Hypothalamus (tissue), 51 donors: ENCODE measurements at regions not wholly inside any gene's neighbourhood (a gene's known extent, or its start where the extent isn't known, plus 50 kb on each side); places are given as distances from the start of the nearest gene placed in this dataset.

ENCODE experiments used
- DNase-seq, 51 donors: peaks; one replicate each; lab custom pipeline; 2025; lab: John Stamatoyannopoulos, UW

GRCh38 chr15:77803487-77803886, 170.8 kb upstream of the LINGO1 start:
- no peak for DNase-seq

DNA sequence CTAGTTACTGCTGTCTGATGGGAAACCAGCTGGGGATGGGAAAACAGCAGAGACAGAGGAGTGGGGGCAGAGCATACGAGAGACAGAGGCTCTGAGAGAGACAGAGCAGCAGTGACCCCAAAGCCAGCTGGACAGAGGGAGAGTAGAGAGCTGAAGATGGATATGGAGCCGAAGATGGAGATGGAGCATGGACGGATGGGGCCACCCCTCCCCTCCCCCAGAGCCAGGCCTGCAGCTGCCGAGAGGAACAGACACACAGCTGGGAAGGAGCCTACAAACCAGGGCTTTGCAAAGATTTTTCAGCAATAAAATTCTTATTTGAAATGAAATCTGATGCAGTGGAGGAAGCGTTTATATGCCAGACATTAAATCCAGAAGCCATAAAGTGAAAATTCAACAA, 167.6 kb upstream of the LINGO1 start:
- DNase-seq, result no peak

DNA sequence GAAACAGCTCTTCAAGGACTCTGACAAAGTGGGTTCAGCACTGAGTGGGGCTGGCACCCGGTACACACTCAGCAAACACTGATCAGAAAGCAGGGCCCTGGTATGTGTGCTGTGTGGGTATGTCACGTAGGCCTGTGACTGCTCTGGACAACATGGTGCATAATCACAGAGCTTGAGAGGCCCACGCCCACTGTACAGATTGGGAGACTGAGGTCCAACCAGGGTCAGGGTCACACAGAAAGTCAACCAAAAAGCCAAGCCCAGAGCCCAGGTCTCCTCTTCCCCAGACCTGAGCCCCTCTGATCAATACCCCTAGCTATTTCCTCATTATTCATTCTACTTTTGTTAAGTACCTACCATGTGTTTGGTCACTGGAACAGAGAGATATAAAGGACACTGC, 166.1 kb upstream of the LINGO1 start:
- DNase-seq, result no peak

DNA sequence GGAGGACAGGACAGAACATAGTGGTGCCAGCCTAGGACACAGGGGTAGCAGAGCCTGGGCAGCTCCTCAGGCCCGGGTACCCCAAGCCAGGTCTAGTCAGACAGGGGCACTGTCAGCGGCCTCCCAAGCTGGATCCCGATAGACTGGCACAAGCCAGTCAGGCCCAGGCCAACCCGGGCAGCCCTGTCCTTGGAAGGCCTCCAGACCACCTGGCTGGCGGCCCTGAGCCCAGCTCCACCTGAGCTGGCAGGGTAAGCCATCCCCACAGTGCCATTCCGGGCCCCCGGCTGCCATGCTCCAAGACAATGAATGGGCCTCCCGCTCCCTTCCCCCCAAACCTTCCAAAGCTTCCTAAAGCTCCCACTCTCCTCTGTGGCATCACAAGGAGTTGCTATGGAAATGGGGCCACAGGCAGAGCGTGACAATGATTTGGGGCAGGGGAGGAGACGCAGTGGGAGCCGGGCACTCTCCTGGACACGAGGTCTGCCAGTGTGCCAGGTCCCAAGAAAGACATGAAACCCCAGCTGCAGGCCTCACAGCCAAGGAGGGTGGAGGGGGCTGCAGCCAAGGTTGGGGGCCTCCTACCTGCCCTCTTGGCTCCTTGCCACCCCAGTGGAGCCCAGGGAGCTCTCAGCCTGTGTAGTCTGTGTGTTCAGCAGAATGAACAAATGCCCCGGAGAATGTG, 165.6 kb upstream of the LINGO1 start:
- peak in 15 of 51 donors; percentile 8 to 72 (median 38) for DNase-seq

DNA sequence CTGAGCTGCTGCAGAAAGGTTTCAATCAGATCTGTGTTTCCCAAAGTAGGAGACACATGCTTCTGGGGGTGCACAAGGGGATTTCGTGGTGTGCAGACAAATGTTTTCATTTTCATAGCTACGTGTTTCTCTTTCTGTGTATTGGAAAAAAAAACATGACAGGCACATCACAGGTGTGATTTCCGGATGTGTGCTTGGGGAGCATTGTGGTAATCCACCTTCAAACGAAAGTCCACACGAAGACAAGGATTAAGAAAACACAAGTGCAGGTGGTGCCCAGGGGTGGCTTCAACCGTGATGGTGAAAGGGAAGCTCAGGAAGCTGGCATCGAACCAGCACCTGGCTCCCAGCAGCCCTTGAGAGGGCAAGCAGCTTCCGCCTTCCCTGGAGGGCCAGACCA, 164.6 kb upstream of the LINGO1 start:
- DNase-seq, result no peak

- no peak for DNase-seq
These were observed 163.5 kb upstream of the LINGO1 start for GRCh38 chr15:77796046-77796729.

DNA sequence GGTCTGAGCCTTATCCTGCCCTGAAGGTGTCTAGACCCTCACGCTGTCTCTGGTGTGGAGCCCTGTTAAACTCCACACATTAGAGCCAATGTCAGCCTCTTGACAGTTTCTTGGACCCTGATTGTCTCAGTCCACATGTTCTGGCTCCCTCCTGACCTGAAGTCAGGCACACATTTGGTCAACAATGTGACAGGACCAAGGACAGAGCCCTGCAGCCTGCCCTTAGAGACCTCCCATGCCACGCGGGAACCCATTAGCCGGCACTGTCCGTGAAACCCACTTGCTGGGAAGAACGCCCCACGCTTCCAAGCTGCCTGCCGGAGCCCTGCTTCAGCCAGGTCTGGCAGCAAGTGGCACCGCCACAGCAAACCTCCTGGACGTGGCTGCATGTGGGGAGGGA, 162.7 kb upstream of the LINGO1 start:
- DNase-seq, result no peak

GRCh38 chr15:77791941-77792340, 159.2 kb upstream of the LINGO1 start:
- DNase-seq, result no peak

GRCh38 chr15:77790481-77790880, 157.8 kb upstream of the LINGO1 start:
- no peak for DNase-seq

GRCh38 chr15:77786956-77787355, 154.2 kb upstream of the LINGO1 start:
- no peak for DNase-seq

GRCh38 chr15:77786181-77786890, 153.6 kb upstream of the LINGO1 start:
- peak in 4 of 51 donors; percentile 6 to 18 (median 12) for DNase-seq

DNA sequence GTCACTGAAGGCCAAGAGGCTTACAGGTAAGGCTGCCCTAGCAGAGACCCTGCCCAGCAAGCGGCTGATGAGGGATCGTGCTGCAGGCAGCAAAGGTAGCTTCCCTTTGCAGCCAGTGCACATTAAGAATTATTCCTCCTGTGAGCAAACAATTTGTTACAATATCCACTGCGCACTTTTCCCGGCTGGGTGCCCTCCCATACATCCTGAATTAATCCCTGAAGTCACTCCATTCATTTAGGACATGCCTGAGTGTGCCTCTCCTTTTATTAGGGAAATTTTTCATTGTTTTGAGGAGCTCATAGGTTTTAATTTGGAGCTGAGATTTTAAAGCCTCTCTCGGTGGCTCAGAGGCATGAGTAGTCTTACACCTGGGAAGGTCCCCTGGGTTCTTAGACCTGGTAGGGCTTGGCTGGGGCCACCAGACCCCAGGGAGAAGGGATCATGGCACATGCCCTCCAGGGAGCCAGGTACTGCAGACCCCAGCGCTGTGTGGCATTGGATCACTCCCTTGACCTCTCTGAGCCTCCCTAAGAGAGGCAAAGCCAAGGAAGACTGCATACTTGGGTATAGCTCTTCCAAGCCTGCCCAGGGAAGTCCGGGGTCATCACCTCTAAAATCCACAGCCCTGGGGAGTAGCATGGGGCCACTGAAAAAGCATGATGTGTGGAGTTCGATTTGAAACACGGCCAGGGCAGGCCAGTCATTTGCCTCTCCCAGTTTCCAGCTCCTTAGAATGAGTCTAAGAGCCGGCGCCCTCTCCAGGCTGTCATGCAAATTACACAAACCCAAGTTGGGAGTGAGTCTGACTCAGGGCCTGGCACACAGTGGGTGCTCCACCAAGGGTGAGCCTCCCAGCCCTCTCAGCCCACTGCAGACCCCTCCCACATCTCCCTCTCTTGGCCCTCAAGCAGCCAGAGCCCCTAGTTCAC, 151.9 kb upstream of the LINGO1 start:
- peak in 1 of 51 donors; percentile 2 for DNase-seq

GRCh38 chr15:77783636-77784035, 150.9 kb upstream of the LINGO1 start:
- peak in 1 of 51 donors; percentile 48 for DNase-seq

DNA sequence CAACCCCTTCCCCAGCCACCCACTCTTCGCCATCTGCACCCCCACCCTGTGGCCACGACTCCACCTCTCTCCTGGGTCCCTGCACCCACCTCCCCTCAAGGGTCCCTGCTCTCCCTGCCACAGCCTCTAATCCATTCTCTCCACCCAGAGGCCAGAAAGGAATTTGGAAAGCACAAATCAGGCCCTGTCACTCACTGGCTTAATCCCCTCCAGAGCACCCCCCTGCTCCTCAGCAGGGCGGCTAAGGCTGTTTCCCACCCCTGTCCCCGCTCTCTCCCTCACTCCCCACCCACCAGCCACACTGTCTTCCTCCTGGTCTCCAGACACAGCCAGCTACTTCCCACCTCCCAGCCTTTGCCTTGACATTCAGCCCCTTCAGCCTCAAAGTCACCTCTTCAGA, 150.0 kb upstream of the LINGO1 start:
- no peak for DNase-seq

GRCh38 chr15:77781946-77782240, 149.2 kb upstream of the LINGO1 start:
- no peak for DNase-seq

DNA sequence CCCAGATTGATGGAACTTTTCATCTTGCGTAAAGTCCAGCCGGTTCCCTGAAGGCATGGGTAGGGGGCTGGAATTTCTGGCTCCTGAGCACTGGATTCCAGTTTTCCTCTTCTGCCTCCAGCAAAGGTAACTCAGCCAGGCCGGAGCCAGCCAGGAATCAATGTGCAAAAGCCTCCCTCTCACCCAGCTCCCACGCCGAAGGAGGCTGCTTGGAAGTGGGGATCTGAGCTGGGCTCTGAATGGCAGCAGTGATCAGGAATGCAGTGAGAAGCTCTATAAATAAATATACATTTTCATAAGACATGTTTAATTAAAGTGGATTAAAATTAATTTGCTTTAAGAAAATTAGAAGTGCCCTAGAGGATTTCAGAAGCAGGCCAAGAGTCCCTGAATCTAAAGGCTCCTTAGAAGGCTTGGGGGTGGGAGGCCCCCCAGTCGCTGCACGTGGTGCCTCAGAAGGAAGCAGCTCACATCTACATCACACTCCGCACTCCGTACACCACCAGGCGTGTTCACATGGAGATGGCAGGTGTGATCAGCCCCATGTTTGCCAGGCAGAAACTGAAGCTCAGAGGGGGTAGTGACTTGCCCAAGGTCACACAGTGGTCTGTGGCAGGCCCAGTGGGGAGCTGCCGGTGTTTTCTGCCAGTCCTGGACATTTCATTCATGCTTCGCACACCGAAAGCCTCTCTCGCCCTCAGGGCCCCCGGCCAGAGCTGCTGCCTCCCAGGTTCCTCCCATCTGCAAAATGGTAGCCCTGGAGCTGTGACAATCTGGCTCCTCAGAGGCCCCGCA, 148.6 kb upstream of the LINGO1 start:
- DNase-seq, result peak in 1 of 51 donors; percentile 29

GRCh38 chr15:77778802-77779201, 146.1 kb upstream of the LINGO1 start:
- DNase-seq, result no peak

DNA sequence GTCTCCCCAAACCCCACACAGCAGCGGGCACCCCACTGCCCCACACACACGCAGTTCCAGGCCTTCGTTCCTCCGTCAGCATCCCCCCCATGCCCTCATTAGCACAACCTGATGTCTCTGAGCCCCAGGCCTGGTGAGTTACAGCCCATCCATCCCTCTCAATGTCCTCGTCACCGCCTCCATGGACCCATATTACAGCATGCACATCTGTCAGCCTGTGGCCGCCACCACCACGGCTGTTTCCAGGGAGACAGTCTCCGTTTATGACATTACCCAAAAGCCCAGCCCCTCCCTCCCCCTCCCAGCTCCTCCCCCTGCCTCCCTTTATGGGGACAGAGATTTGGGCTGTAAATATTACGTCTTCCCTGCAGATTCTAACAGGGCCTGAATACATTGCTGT, 143.1 kb upstream of the LINGO1 start:
- DNase-seq, result peak in 1 of 51 donors; percentile 61

DNA sequence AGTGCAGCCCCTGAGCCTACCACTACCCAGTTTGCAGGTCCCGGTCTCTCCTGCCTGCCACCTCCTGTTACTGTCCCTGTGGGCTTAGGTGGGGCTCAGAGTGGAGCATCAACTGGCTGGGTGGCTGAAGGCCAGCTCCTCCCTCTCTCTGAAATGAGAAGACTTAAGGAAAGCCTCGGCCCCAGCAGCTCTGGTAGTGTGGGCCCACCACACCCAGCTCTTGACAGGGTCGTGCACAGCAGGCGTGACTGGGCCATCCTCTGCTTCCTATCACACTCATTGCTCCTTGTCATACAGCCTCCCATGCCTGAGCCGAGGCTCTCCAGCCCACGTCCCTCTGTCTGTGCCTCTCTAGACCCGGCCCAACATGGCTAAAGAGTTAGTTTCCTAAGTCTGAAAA, 142.7 kb upstream of the LINGO1 start:
- DNase-seq, result peak in 1 of 51 donors; percentile 61

- no peak for DNase-seq
These were observed 141.6 kb upstream of the LINGO1 start for GRCh38 chr15:77774350-77774749.
